ENCODE measurements at regions not wholly inside any gene's neighbourhood (a gene's known extent, or its start where the extent isn't known, plus 50 kb on each side); places are given as distances from the start of the nearest gene placed in this dataset.

GRCh38 chr9:87006956-87007355, 59.6 kb upstream of the GAS1 start:
- TF ChIP-seq, protein P1, sequence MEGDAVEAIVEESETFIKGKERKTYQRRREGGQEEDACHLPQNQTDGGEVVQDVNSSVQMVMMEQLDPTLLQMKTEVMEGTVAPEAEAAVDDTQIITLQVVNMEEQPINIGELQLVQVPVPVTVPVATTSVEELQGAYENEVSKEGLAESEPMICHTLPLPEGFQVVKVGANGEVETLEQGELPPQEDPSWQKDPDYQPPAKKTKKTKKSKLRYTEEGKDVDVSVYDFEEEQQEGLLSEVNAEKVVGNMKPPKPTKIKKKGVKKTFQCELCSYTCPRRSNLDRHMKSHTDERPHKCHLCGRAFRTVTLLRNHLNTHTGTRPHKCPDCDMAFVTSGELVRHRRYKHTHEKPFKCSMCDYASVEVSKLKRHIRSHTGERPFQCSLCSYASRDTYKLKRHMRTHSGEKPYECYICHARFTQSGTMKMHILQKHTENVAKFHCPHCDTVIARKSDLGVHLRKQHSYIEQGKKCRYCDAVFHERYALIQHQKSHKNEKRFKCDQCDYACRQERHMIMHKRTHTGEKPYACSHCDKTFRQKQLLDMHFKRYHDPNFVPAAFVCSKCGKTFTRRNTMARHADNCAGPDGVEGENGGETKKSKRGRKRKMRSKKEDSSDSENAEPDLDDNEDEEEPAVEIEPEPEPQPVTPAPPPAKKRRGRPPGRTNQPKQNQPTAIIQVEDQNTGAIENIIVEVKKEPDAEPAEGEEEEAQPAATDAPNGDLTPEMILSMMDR (IDR thresholded peaks at IDR 0.05; ENCODE audit: control extremely low read depth in 1 of 3, insufficient read depth in 1 of 3, low read depth in 1 of 3, low read length in 3 of 3), result no peak
- TF ChIP-seq USF2 (IDR thresholded peaks at IDR 0.05; ENCODE audit: low read length), result no peak
- no peak for TF ChIP-seq KDM1A (IDR thresholded peaks at IDR 0.05; ENCODE audit: borderline replicate concordance, low read length)
- TF ChIP-seq RXRA (IDR thresholded peaks at IDR 0.05; ENCODE audit: insufficient read depth, low read depth, low read length), result no peak
- no peak for TF ChIP-seq POLR2A (IDR thresholded peaks at IDR 0.05; ENCODE audit: control extremely low read depth in 1 of 2, low read depth in 2 of 2, low read length in 2 of 2)
- TF ChIP-seq JUN (IDR thresholded peaks at IDR 0.05; ENCODE audit: low read depth, low read length), result no peak
- no peak for TF ChIP-seq TCF12 (IDR thresholded peaks at IDR 0.05; ENCODE audit: low read depth, low read length)
- TF ChIP-seq TBP (IDR thresholded peaks at IDR 0.05; ENCODE audit: low read depth, low read length), result no peak
- TF ChIP-seq BRCA1 (IDR thresholded peaks at IDR 0.05; ENCODE audit: low read depth, low read length), result no peak
- TF ChIP-seq CBX5 (IDR thresholded peaks at IDR 0.05; ENCODE audit: low read depth, low read length), result no peak
